ENCODE measurements at regions not wholly inside any gene's neighbourhood (a gene's known extent, or its start where the extent isn't known, plus 50 kb on each side); places are given as distances from the start of the nearest gene placed in this dataset.

- Histone ChIP-seq H3K4me3 (no peak overlapping the region), H3K27ac (ENCODE audit: low read depth in 1 of 2, low read length in 1 of 2) (no peak overlapping the region), H3K27me3 (ENCODE audit: control insufficient read depth in 3 of 3, insufficient read depth in 3 of 3, low read length in 2 of 3) (no peaks in the 10 kb centered on the region), H3K9me3 (ENCODE audit: control insufficient read depth in 4 of 4, insufficient read depth in 3 of 4, low read length in 3 of 4) (peaks cover 0 to 2% (median 0%) of the 10 kb centered on the region in 4 donors), H3K4me1 (ENCODE audit: control insufficient read depth in 5 of 5, insufficient read depth in 5 of 5, low read length in 5 of 5) (no peaks in the 10 kb centered on the region), H3K9ac (ENCODE audit: insufficient read depth in 1 of 2, low read length in 2 of 2) (no peak overlapping the region), H3K36me3 (ENCODE audit: control insufficient read depth in 4 of 4, insufficient read depth in 4 of 4, low read length in 4 of 4) (no peaks in the 10 kb centered on the region)
- WGBS, 2 donors = 59 to 83% methylated on average over 1 of the region's 1 CpG
- no peak for ATAC-seq (ENCODE audit: insufficient read depth, low FRiP score)
- DNase-seq = no peak
- no peak for TF ChIP-seq CTCF (IDR thresholded peaks at IDR 0.05; ENCODE audit: control extremely low read depth, extremely low read depth)
Measured at GRCh38 chr2:139825726-139826125, 1045.5 kb upstream of the NXPH2 start.

GRCh38 chr2:139819273-139819796 is 1039.1 kb upstream of the NXPH2 start:
- Histone ChIP-seq H3K9ac (ENCODE audit: insufficient read depth in 1 of 2, low read length in 2 of 2) (no peak overlapping the region), H3K9me3 (ENCODE audit: control insufficient read depth in 4 of 4, insufficient read depth in 3 of 4, low read length in 3 of 4) (no peaks in the 10 kb centered on the region), H3K27me3 (ENCODE audit: control insufficient read depth in 3 of 3, insufficient read depth in 3 of 3, low read length in 2 of 3) (no peaks in the 10 kb centered on the region), H3K36me3 (ENCODE audit: control insufficient read depth in 4 of 4, insufficient read depth in 4 of 4, low read length in 4 of 4) (no peaks in the 10 kb centered on the region), H3K4me1 (ENCODE audit: control insufficient read depth in 5 of 5, insufficient read depth in 5 of 5, low read length in 5 of 5) (no peaks in the 10 kb centered on the region), H3K27ac (ENCODE audit: low read depth in 1 of 2, low read length in 1 of 2) (no peak overlapping the region), H3K4me3 (no peak overlapping the region)
- DNase-seq (no peak), ATAC-seq (ENCODE audit: insufficient read depth, low FRiP score) (no peak)
- WGBS, 2 donors = 42 to 43% methylated on average over 2 of the region's 2 CpGs
- TF ChIP-seq CTCF (IDR thresholded peaks at IDR 0.05; ENCODE audit: control extremely low read depth, extremely low read depth) = no peak

GRCh38 chr2:139814458-139814857 is 1034.3 kb upstream of the NXPH2 start:
- Histone ChIP-seq H3K27me3 (ENCODE audit: control insufficient read depth in 3 of 3, insufficient read depth in 3 of 3, low read length in 2 of 3) (no peaks in the 10 kb centered on the region), H3K9ac (ENCODE audit: insufficient read depth in 1 of 2, low read length in 2 of 2) (no peak overlapping the region), H3K4me3 (no peak overlapping the region), H3K27ac (ENCODE audit: low read depth in 1 of 2, low read length in 1 of 2) (no peak overlapping the region), H3K9me3 (ENCODE audit: control insufficient read depth in 4 of 4, insufficient read depth in 3 of 4, low read length in 3 of 4) (no peaks in the 10 kb centered on the region), H3K36me3 (ENCODE audit: control insufficient read depth in 4 of 4, insufficient read depth in 4 of 4, low read length in 4 of 4) (no peaks in the 10 kb centered on the region), H3K4me1 (ENCODE audit: control insufficient read depth in 5 of 5, insufficient read depth in 5 of 5, low read length in 5 of 5) (no peaks in the 10 kb centered on the region)
- WGBS, 2 donors = 71 to 80% methylated on average over 2 of the region's 2 CpGs
- no peak for TF ChIP-seq CTCF (IDR thresholded peaks at IDR 0.05; ENCODE audit: control extremely low read depth, extremely low read depth)
- ATAC-seq (ENCODE audit: insufficient read depth, low FRiP score) = no peak
- no peak for DNase-seq

- ATAC-seq (ENCODE audit: insufficient read depth, low FRiP score) = no peak
- DNase-seq = no peak
- Histone ChIP-seq H3K4me1 (ENCODE audit: control insufficient read depth in 5 of 5, insufficient read depth in 5 of 5, low read length in 5 of 5) (no peaks in the 10 kb centered on the region), H3K9ac (ENCODE audit: insufficient read depth in 1 of 2, low read length in 2 of 2) (no peak overlapping the region), H3K36me3 (ENCODE audit: control insufficient read depth in 4 of 4, insufficient read depth in 4 of 4, low read length in 4 of 4) (no peaks in the 10 kb centered on the region), H3K9me3 (ENCODE audit: control insufficient read depth in 4 of 4, insufficient read depth in 3 of 4, low read length in 3 of 4) (no peaks in the 10 kb centered on the region), H3K27me3 (ENCODE audit: control insufficient read depth in 3 of 3, insufficient read depth in 3 of 3, low read length in 2 of 3) (no peaks in the 10 kb centered on the region), H3K4me3 (no peak overlapping the region), H3K27ac (ENCODE audit: low read depth in 1 of 2, low read length in 1 of 2) (no peak overlapping the region)
- no peak for TF ChIP-seq CTCF (IDR thresholded peaks at IDR 0.05; ENCODE audit: control extremely low read depth, extremely low read depth)
- 80 to 86% methylated on average over 2 of the region's 2 CpGs for WGBS, 2 donors
Measured at GRCh38 chr2:139813340-139813739, 1033.2 kb upstream of the NXPH2 start.

Data from lung (tissue), 11 donors.